HG02973 (cell line): ENCODE measurements at regions not wholly inside any gene's neighbourhood (a gene's known extent, or its start where the extent isn't known, plus 50 kb on each side); places are given as distances from the start of the nearest gene placed in this dataset.
"Not testable (repeated sequence)": the region's sequence is repeated elsewhere in the genome, so short reads cannot be mapped to it uniquely, and the experiment has no call there.

Experiments
- ATAC-seq: cut with Tn5 transposase; IDR thresholded peaks from one replicate; pipeline ENCODE4 v1.9.1; 2021; ENCODE audit warnings: moderate library complexity; ENCODE audit not compliant: unreplicated experiment

DNA sequence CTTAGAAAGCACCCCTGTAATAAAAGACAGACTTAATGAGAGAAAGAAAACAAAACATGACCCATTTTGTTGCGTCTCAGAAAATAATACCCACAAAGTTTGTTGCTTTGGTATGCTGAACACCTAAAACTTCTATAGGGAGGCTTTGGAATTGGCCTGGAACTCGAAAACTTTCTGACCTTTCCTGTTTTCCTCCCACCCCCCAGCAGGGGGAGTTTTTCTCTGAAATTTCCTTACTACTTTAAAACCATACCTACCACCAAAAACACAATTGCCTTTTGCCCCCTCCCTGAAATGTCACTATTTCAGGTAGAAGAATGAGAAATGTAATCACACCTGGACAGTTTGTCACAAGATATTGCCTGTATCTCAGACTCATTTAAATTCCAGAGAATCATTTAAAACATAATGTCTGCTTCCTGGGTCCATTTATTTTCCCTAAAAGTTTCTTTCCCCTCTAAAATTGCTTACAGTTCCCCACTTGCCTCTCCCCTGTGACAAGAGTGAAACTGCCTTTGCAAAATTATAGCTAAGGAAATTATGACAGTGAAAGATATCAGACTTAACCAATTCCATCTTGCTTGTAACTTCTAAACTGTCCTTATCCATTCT, 2700.2 kb downstream of the PCDH9 start:
- ATAC-seq = no peak

DNA sequence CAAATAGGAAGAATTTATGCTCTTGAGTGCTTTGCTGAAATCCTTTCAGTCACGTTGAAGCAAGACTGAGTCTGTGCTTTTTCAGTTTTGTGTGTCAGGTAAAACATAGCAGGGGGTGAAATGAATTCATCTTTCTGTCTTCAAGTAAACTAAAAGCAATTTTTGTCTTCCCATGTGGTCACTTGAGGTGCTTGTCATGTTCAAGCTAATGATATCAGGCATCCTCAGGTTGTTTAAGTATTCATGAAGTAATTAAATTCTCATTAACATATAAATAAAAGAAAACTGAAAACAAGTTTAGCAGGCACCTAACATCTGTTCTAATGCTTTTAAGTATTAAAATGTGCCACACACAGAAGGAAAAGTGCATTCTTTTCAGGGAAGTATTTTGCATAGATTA, 2701.3 kb downstream of the PCDH9 start:
- ATAC-seq = no peak

- ATAC-seq = no peak
These were observed 2702.6 kb downstream of the PCDH9 start for GRCh38 chr13:64527561-64527960.

DNA sequence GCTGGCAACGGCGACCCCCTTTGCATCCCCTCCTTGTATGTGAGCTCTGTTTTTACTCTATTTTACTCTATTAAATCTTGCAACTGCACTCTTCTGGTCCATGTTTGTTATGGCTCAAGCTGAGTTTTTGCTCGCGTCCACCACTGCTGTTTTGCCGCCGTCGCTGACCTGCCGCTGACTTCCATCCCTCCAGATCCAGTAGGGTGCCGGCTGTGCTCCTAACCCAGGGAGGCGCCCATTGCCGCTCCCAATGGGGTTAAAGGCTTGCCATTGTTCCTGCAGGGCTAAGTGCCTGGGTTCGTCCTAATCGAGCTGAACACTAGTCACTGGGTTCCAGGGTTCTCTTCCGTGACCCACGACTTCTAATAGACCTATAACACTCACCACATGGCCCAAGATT, 2704.4 kb downstream of the PCDH9 start:
- no peak for ATAC-seq

DNA sequence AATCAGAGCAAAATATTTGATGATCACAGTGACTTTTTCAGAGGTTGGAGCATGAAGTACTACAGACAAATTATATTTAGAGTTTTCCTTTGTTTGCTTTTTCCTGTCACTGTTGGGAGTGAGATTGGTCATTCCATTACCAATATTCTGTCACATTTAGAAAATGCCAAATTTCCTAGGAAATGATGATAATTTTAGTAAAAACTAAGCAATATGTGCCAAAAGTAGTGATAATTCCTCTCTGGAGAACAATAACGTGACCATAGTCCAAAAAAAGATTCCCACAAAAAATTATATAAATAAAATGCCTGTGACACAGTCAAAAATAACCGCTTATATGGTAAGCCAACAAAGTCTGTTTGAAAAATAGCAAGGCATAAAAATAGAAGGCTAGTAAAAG, 2719.4 kb downstream of the PCDH9 start:
- ATAC-seq = no peak

- no peak for ATAC-seq
These were observed 2723.9 kb downstream of the PCDH9 start for GRCh38 chr13:64506246-64506645.

DNA sequence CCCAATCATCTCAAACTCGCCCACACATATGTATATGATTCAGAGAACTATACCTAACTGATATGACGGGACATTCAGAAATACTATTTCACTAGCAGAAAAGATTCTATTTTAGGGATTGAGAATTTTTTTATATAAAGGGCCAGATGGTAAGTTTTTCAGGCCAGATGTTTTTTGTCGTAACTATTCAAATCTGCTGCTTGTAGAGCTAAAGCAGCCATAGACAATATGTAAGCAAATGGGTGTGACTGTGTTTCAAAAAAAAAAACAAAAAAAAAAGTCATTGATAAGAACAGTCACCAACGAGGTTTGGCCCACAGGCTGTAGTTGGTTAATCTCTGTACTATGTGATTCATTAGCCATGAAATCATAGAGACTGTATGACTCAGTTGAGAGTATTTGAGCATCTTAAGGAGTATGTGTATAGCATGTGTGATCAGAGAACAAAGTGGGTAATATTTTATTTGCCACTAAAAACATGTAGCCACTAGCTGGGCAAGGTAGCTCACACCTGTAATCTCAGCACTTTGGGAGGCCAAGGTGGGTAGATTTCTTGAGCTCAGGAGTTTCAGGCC, 2724.7 kb downstream of the PCDH9 start:
- ATAC-seq = no peak

DNA sequence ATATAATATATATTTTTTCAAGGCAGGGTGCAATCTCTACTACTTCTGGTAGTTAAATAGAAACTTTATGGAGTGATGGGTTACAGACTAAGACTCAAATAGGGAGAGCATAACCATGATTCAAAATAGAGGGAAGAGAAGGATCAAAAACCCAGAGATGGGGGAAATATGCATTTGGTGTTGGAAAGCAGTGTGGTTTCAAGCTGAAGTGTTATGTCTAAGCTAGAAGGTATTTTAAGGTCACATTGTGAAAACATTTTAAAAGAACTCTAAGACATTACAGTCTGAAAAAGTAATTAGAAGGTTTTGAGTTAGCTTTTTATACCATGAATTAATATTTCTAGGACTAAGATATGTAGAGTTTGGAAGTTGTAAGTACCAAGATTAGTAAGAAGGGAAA, 2741.4 kb downstream of the PCDH9 start:
- no peak for ATAC-seq

DNA sequence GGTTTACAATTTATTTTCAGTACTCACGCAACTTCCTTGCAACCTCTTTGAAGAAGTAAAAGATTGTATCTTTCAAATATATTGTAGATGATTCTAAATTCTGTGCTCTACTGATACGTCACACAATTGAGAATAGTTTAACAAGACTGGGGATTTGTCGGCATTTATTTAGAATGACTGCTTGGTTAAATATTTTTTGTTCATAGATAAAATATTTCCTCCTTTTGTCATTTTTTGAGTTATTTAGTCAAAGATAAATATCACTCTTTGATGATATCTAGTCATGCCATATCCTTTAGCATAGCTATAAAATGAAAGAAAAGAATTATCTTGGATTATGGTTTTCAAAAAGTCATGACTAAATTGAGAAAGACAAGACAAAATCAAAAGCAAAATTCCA, 2747.8 kb downstream of the PCDH9 start:
- no peak for ATAC-seq

DNA sequence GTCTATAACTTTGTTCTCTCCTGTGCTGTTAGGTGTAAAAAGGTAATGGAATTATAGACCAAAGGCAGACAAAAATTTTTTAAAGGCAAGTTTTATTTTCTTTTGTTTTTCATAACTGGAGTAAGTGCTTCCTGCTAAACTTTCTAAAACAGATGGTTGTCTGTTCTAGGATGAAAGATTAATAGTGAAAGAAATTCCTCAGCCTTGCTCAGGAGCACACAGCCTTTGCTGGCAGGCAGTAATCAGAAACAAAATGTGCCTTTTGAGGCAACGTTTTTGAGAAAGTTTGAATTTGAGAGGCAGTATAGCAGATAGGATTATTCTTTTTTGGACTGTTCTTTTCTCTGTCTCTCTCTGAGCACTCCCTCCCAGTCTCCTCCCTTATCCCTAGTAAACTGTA, 2749.5 kb downstream of the PCDH9 start:
- no peak for ATAC-seq

DNA sequence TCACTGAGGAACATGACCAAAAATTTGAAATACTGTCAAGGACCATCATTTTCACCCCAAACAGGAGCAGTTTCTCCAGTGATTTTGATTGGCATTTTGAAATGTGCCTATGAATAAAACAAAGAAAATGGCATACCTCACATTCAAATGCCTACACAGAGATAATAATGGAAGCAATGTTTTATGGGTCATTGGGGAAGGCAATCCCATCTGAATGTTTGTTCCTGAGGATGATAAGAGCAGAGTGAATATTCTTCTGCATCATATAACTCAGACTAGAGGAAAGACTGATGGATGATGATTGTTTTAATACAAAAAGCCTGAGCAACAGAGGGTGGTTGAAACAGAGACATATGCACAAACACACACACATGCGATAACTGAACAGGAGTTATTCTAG, 2749.9 kb downstream of the PCDH9 start:
- no peak for ATAC-seq

GRCh38 chr13:64477146-64477545, 2753.0 kb downstream of the PCDH9 start:
- ATAC-seq = no peak

DNA sequence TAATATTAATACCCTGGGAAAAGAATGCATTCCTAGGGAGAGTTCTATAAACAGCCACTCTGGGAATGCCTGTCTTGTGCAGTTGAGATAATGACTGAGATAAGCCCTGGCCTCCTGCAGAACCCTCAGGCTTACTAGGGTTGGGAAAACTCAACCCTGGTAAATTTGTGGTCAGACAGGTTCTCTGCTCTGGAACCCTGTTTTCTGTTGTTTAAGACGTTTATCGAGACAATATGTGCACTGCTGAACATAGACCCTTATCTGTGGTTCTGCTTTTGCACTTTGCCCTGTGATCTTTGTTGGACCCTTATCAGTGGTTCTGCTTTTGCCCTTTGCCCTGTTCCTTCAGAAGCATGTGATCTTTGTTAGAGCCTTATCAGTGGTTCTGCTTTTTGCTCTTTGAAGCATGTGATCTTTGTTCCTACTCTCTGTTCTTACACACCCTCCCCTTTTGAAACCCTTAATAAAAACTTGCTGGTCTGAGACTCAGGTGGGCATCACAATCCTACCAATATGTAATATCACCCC, 2754.0 kb downstream of the PCDH9 start:
- ATAC-seq = not testable (repeated sequence)

DNA sequence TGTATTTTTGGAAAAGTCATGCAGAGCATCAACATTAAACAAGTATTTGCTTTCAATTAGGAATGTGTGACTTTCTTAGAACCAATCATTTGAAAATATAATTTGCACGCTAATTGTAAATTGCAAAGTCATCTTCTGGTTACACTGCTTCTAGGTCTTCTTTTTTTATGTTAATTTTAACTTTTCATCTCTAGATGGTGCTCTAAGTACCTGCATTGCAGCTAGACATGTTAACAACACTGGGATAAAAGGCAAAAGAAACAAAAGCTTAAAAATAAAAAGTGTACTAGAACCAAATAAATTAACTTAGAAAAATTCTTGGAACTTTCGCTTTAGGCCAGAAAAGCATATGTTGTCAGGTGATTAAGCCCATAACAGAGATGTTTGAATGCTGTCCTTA, 2758.2 kb downstream of the PCDH9 start:
- no peak for ATAC-seq

- no peak for ATAC-seq
These were observed 2759.4 kb downstream of the PCDH9 start for GRCh38 chr13:64470751-64471150.

- ATAC-seq = no peak
These were observed 2770.4 kb downstream of the PCDH9 start for GRCh38 chr13:64459778-64460177.

- ATAC-seq = no peak
These were observed 2772.2 kb downstream of the PCDH9 start for GRCh38 chr13:64457976-64458375.

DNA sequence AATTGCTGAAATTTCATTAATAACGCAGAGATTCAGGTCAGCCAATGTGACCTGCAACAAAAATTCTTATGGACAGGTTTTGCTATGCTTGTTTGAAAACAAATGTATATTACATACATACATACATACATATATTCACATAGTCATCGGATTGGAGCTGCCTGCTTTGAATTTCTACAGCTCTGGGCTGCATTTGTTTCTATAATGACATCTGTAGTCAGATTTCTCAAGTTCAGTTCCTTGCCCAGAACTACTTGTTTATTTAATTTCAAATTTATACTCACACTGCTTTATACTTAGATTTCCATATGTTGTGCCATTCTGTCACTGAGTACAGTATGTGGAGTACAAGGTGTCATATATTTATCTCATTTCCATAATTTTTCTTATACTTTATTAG, 2775.0 kb downstream of the PCDH9 start:
- ATAC-seq = no peak

DNA sequence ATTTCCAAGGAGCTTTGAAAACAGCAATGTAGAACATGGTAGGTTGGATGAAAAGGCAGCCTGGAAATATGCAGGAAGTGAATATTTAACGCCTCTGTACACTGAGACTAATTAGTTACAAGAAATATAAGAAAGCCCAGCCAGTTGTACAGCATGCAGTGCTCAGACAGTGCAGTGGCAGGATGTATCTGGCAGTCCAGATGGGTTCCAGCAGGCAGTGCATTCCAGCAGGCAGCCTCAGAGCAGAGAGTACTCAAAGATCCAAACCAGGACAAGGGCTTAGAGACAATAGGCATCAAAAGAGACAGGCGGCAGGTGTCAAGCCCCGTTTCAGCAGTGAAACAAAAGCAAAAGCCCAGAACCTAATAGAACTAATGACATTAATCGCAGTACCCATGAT, 2776.3 kb downstream of the PCDH9 start:
- ATAC-seq = no peak

GRCh38 chr13:64446372-64446771, 2783.8 kb downstream of the PCDH9 start:
- ATAC-seq = no peak

GRCh38 chr13:64441740-64442139, 2788.4 kb downstream of the PCDH9 start:
- ATAC-seq = no peak

GRCh38 chr13:64438084-64438483, 2792.1 kb downstream of the PCDH9 start:
- no peak for ATAC-seq

DNA sequence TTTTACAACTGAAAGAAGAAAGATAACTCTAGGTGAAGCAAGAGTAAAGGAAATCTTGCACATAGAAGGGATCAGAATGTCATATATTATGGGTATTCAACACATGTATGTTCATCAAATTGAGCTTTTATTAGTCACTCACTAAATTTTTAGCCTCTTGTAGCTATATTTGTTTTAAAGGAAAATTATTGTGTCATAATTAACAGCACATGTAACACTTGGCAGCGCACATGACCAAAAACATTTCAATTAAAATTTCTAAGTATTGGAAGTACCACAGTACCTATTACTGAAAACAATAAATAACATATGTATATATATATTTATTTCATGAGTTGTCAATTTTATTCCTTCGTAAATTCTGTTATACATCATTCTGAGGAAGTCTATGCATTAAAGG, 2800.4 kb downstream of the PCDH9 start:
- ATAC-seq = no peak
